GM12878 (cell line): ENCODE measurements at regions not wholly inside any gene's neighbourhood (a gene's known extent, or its start where the extent isn't known, plus 50 kb on each side); places are given as distances from the start of the nearest gene placed in this dataset.

ENCODE experiments used
- ATAC-seq: fragments of 200-7000 bp; cut with Tn5 transposase; 3 replicates; pipeline ENCODE4 v1.9.1; 2020; ENCODE audit warnings: mild to moderate bottlenecking, moderate library complexity
- BruUV-seq: library from RNA; stranded (reverse); fragments of 400-500 nt; replicated peaks from 2 replicates; lab custom pipeline; 2021; lab: Mats Ljungman, UMichigan
- CTCF ChIA-PET: fragments of 300-600 bp; sonication (Branson Sonifier 250); formaldehyde crosslinking; extraction: SDS; loops from one replicate; lab custom pipeline; 2021; ENCODE audit warnings: inconsistent platforms; lab: Yijun Ruan, JAX
- POLR2A ChIA-PET: fragments of 350-600 bp; formaldehyde crosslinking; extraction: SDS; loops from one replicate; lab custom pipeline; 2021; ENCODE audit warnings: inconsistent platforms; lab: Charles Lee
- RAD21 ChIA-PET: fragments of 300-600 bp; sonication (Branson Sonifier 250); formaldehyde crosslinking; loops from one replicate; lab custom pipeline; 2023; ENCODE audit warnings: antibody characterized with exemption; ENCODE audit not compliant: unreplicated experiment; lab: Charles Lee
- SMC1A ChIA-PET: fragments of 300-600 bp; sonication (Branson Sonifier 250); formaldehyde crosslinking; loops from one replicate; lab custom pipeline; 2023; ENCODE audit not compliant: unreplicated experiment, uncharacterized antibody; lab: Charles Lee
- DNase-seq: peaks from one replicate; pipeline ENCODE4 v3.0.0-alpha.2; 2011; ENCODE audit warnings: low read depth, low spot score
- FAIRE-seq: peaks from 3 replicates; lab custom pipeline; 2011; peaks lifted over from hg19 to GRCh38; lab: Jason Lieb, UNC
- H2AFZ ChIP-seq: 2 replicates; pipeline ENCODE4 v1.6.0; 2011; ENCODE audit warnings: low read depth, low read length, control low read depth; ENCODE audit not compliant: control insufficient read depth
- H3K27ac ChIP-seq: 2 replicates; pipeline ENCODE4 v1.5.1; 2011; ENCODE audit warnings: control low read depth; ENCODE audit not compliant: control insufficient read depth, insufficient read depth
- H3K27me3 ChIP-seq, 2 experiments: replicated peaks in 1 of 2; 2 replicates each; pipeline versions ENCODE4 v1.6.0 to v1.6.1; 2011; ENCODE audit warnings: low read length in 1 of 2; ENCODE audit not compliant: control insufficient read depth in 2 of 2, insufficient read depth in 2 of 2
- H3K36me3 ChIP-seq, 2 experiments: 2 replicates each; pipeline ENCODE4 v1.5.1; 2011; ENCODE audit warnings: low read length in 1 of 2; ENCODE audit not compliant: control insufficient read depth in 2 of 2, insufficient read depth in 2 of 2
- H3K4me1 ChIP-seq: 2 replicates; pipeline ENCODE4 v1.6.1; 2011; ENCODE audit warnings: mild to moderate bottlenecking, low read length, moderate library complexity, mixed read lengths; ENCODE audit not compliant: control insufficient read depth, insufficient read depth
- H3K4me2 ChIP-seq: 2 replicates; pipeline ENCODE4 v1.6.0; 2011; ENCODE audit warnings: control low read depth; ENCODE audit not compliant: control insufficient read depth, insufficient read depth
- H3K4me3 ChIP-seq: fragments of 200-600 bp; sonication (generic); 2 replicates; pipeline ENCODE4 v1.5.1; 2016
- H3K79me2 ChIP-seq: 2 replicates; pipeline ENCODE4 v1.6.0; 2011; ENCODE audit warnings: low read length; ENCODE audit not compliant: control insufficient read depth, insufficient read depth
- H3K9ac ChIP-seq: 2 replicates; pipeline ENCODE4 v1.8.0; 2011; ENCODE audit warnings: low read length, control low read depth, mixed read lengths; ENCODE audit not compliant: control insufficient read depth, insufficient read depth
- H3K9me3 ChIP-seq: replicated peaks from 3 replicates; pipeline ENCODE4 v1.5.1; 2011; ENCODE audit warnings: mild to moderate bottlenecking, low read length; ENCODE audit not compliant: control insufficient read depth, insufficient read depth
- H4K20me1 ChIP-seq: 2 replicates; pipeline ENCODE4 v1.6.0; 2011; ENCODE audit not compliant: control insufficient read depth, insufficient read depth
- CHD2 ChIP-seq: IDR thresholded peaks from 2 replicates; pipeline ENCODE4 v1.6.1; 2011; ENCODE audit warnings: low read depth, low read length, improper control_type of control experiment, borderline replicate concordance
- EGR1 ChIP-seq, 2 experiments: IDR thresholded peaks; 1 replicate in 1 of 2; 2 replicates in 1 of 2; pipeline ENCODE4 v1.6.1; 2011 to 2012; ENCODE audit warnings: low read depth in 2 of 2, low read length in 2 of 2, borderline replicate concordance in 1 of 2, mild to moderate bottlenecking in 1 of 2, moderate library complexity in 1 of 2
- NFIC ChIP-seq: IDR thresholded peaks from 2 replicates; pipeline ENCODE4 v1.6.1; 2012; ENCODE audit warnings: low read depth, mild to moderate bottlenecking, inconsistent platforms, low read length, moderate library complexity
- NRF1 ChIP-seq: conservative IDR thresholded peaks from 2 replicates; pipeline ENCODE4 v1.6.1; 2011; ENCODE audit warnings: mild to moderate bottlenecking, low read depth, low read length, improper control_type of control experiment
- RCOR1 ChIP-seq: conservative IDR thresholded peaks from 2 replicates; pipeline ENCODE4 v1.6.1; 2012; ENCODE audit warnings: low read depth, low read length, improper control_type of control experiment
- SIN3A ChIP-seq: IDR thresholded peaks from 2 replicates; pipeline ENCODE4 v1.6.1; 2012; ENCODE audit warnings: low read depth, low read length, improper control_type of control experiment
- SREBF1 ChIP-seq: IDR thresholded peaks from 2 replicates; pipeline ENCODE4 v1.6.1; 2012; ENCODE audit warnings: mild to moderate bottlenecking, low read length
- TARDBP ChIP-seq: IDR thresholded peaks from 2 replicates; pipeline ENCODE4 v1.6.1; 2016; ENCODE audit warnings: borderline replicate concordance
- TCF7 ChIP-seq: IDR thresholded peaks from 2 replicates; pipeline ENCODE4 v1.6.1; 2014; ENCODE audit warnings: antibody characterized with exemption, borderline replicate concordance
- YBX1 ChIP-seq: fragments of 450-650 bp; IDR thresholded peaks from 2 replicates; pipeline ENCODE4 v1.6.1; 2016; ENCODE audit warnings: antibody characterized with exemption
- YY1 ChIP-seq: IDR thresholded peaks from 2 replicates; pipeline ENCODE4 v1.6.1; 2011; ENCODE audit warnings: low read depth, mild to moderate bottlenecking, low read length
- ZBED1 ChIP-seq: IDR thresholded peaks from 2 replicates; pipeline ENCODE4 v1.6.1; 2016; ENCODE audit warnings: borderline replicate concordance
- ZSCAN29 ChIP-seq: fragments of 450-650 bp; IDR thresholded peaks from 2 replicates; pipeline ENCODE4 v1.6.1; 2017; ENCODE audit warnings: mild to moderate bottlenecking, moderate library complexity
- in situ Hi-C: fragments of 300-500 bp; cut with MboI; formaldehyde crosslinking; loops from 9 replicates; pipeline ENCODE4 v1.14.3; 2018; ENCODE audit warnings: mixed read lengths
- intact Hi-C: fragments of 100-400 bp; cut with micrococcal nuclease; formaldehyde crosslinking; loops from one replicate; pipeline ENCODE4 v1.14.2; 2022; ENCODE audit not compliant: unreplicated experiment
- TF ChIP-seq, protein P1 (sequence below): fragments of 450-650 bp; IDR thresholded peaks from 2 replicates; pipeline ENCODE4 v1.6.1; 2017; ENCODE audit warnings: mild to moderate bottlenecking, moderate library complexity
- TF ChIP-seq, protein P2 (sequence below): fragments of 450-650 bp; IDR thresholded peaks from 2 replicates; pipeline ENCODE4 v1.6.1; 2018; ENCODE audit warnings: borderline replicate concordance, mild to moderate bottlenecking; ENCODE audit not compliant: partially characterized antibody
- TF ChIP-seq, protein P3 (sequence below): fragments of 450-650 bp; formaldehyde crosslinking; IDR thresholded peaks from 2 replicates; pipeline ENCODE4 v1.4.0; 2022; ENCODE audit warnings: mild to moderate bottlenecking, moderate library complexity

DNA sequence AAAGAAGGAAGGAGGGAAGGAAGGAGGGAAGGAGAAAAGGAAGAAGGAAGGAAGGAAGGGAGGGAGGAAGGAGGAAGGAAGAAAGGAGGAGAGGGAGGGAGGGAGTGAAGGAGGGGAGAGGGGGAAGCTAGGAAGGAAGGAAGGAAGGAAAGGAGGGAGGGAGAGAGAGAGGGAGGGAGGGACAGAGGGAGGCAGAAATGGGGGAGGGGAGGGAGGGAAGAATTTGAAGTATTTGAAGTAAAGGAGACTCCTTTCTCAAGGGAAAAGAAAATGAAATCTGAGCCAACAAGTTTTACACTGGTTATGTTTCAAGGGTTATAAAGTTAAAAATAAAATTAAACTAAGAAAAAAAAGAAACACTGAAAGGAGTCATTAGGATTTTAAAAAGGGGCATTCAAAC, 431.4 kb downstream of the BRINP3 start:
- no peak overlapping the region for H3K9ac ChIP-seq
- H3K4me1 ChIP-seq: no peaks in the 10 kb centered on the region
- intact Hi-C loops (no loop called here), in situ Hi-C loops (no loop called here)
- H3K4me2 ChIP-seq: no peak overlapping the region
- RAD21 ChIA-PET: no interaction called here
- DNase-seq (no peak), FAIRE-seq (no peak), ATAC-seq (no peak)
- BruUV-seq: no TSS peak
- SMC1A ChIA-PET: no interaction called here
- no peaks in the 10 kb centered on the region for H3K27me3 ChIP-seq
- no peaks in the 10 kb centered on the region for H3K36me3 ChIP-seq
- no peak overlapping the region for H2AFZ ChIP-seq
- H3K79me2 ChIP-seq: no peaks in the 10 kb centered on the region
- H3K9me3 ChIP-seq: no peaks in the 10 kb centered on the region
- H3K4me3 ChIP-seq: no peak overlapping the region
- CTCF ChIA-PET: no interaction called here
- no peaks in the 10 kb centered on the region for H4K20me1 ChIP-seq
- no peak overlapping the region for H3K27ac ChIP-seq
- POLR2A ChIA-PET: no interaction called here
- no peak for TF ChIP-seq CHD2
- no peak for TF ChIP-seq SIN3A
- no peak for TF ChIP-seq TARDBP
- TF ChIP-seq EGR1 (IDR thresholded peaks at IDR 0.05; ENCODE audit: borderline replicate concordance in 1 of 2, low read depth in 2 of 2, low read length in 2 of 2): no peak
- TF ChIP-seq, protein P1, sequence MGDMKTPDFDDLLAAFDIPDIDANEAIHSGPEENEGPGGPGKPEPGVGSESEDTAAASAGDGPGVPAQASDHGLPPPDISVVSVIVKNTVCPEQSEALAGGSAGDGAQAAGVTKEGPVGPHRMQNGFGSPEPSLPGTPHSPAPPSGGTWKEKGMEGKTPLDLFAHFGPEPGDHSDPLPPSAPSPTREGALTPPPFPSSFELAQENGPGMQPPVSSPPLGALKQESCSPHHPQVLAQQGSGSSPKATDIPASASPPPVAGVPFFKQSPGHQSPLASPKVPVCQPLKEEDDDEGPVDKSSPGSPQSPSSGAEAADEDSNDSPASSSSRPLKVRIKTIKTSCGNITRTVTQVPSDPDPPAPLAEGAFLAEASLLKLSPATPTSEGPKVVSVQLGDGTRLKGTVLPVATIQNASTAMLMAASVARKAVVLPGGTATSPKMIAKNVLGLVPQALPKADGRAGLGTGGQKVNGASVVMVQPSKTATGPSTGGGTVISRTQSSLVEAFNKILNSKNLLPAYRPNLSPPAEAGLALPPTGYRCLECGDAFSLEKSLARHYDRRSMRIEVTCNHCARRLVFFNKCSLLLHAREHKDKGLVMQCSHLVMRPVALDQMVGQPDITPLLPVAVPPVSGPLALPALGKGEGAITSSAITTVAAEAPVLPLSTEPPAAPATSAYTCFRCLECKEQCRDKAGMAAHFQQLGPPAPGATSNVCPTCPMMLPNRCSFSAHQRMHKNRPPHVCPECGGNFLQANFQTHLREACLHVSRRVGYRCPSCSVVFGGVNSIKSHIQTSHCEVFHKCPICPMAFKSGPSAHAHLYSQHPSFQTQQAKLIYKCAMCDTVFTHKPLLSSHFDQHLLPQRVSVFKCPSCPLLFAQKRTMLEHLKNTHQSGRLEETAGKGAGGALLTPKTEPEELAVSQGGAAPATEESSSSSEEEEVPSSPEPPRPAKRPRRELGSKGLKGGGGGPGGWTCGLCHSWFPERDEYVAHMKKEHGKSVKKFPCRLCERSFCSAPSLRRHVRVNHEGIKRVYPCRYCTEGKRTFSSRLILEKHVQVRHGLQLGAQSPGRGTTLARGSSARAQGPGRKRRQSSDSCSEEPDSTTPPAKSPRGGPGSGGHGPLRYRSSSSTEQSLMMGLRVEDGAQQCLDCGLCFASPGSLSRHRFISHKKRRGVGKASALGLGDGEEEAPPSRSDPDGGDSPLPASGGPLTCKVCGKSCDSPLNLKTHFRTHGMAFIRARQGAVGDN: no peak
- TF ChIP-seq NRF1: no peak
- no peak for TF ChIP-seq NFIC
- no peak for TF ChIP-seq TCF7
- TF ChIP-seq, protein P2, sequence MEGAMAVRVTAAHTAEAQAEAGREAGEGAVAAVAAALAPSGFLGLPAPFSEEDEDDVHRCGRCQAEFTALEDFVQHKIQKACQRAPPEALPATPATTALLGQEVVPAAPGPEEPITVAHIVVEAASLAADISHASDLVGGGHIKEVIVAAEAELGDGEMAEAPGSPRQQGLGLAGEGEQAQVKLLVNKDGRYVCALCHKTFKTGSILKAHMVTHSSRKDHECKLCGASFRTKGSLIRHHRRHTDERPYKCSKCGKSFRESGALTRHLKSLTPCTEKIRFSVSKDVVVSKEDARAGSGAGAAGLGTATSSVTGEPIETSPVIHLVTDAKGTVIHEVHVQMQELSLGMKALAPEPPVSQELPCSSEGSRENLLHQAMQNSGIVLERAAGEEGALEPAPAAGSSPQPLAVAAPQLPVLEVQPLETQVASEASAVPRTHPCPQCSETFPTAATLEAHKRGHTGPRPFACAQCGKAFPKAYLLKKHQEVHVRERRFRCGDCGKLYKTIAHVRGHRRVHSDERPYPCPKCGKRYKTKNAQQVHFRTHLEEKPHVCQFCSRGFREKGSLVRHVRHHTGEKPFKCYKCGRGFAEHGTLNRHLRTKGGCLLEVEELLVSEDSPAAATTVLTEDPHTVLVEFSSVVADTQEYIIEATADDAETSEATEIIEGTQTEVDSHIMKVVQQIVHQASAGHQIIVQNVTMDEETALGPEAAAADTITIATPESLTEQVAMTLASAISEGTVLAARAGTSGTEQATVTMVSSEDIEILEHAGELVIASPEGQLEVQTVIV: no peak
- TF ChIP-seq YBX1: no peak
- TF ChIP-seq SREBF1: no peak
- TF ChIP-seq RCOR1: no peak
- no peak for TF ChIP-seq ZBED1
- TF ChIP-seq, protein P3, sequence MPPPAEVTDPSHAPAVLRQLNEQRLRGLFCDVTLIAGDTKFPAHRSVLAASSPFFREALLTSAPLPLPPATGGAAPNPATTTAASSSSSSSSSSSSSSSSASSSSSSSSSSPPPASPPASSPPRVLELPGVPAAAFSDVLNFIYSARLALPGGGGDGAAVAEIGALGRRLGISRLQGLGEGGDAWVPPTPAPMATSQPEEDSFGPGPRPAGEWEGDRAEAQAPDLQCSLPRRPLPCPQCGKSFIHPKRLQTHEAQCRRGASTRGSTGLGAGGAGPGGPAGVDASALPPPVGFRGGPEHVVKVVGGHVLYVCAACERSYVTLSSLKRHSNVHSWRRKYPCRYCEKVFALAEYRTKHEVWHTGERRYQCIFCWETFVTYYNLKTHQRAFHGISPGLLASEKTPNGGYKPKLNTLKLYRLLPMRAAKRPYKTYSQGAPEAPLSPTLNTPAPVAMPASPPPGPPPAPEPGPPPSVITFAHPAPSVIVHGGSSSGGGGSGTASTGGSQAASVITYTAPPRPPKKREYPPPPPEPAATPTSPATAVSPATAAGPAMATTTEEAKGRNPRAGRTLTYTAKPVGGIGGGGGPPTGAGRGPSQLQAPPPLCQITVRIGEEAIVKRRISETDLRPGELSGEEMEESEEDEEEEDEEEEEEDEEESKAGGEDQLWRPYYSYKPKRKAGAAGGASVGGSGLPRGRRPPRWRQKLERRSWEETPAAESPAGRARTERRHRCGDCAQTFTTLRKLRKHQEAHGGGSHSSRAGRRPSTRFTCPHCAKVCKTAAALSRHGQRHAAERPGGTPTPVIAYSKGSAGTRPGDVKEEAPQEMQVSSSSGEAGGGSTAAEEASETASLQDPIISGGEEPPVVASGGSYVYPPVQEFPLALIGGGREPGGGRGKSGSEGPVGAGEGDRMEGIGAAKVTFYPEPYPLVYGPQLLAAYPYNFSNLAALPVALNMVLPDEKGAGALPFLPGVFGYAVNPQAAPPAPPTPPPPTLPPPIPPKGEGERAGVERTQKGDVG: no peak
- TF ChIP-seq ZSCAN29: no peak
- TF ChIP-seq YY1: no peak
